GM12872 (cell line): ENCODE measurements at regions not wholly inside any gene's neighbourhood (a gene's known extent, or its start where the extent isn't known, plus 50 kb on each side); places are given as distances from the start of the nearest gene placed in this dataset.

Source experiments
- CTCF ChIP-seq: IDR thresholded peaks from 3 replicates; pipeline ENCODE4 v1.5.1; 2011; ENCODE audit warnings: low read depth, mild to moderate bottlenecking, low read length, moderate library complexity; ENCODE audit not compliant: insufficient read depth

- TF ChIP-seq CTCF, result no peak
Observed at GRCh38 chr21:36602735-36603134, 96.2 kb upstream of the SIM2 start.

- TF ChIP-seq CTCF, result no peak
Observed at GRCh38 chr21:36603221-36603620, 95.7 kb upstream of the SIM2 start.

- no peak for TF ChIP-seq CTCF
Observed at GRCh38 chr21:36605426-36605825, 93.5 kb upstream of the SIM2 start.

GRCh38 chr21:36606287-36606982 lies 92.5 kb upstream of the SIM2 start:
- TF ChIP-seq CTCF, result no peak

- no peak for TF ChIP-seq CTCF
Observed at GRCh38 chr21:36606983-36607325, 92.0 kb upstream of the SIM2 start.

GRCh38 chr21:36608041-36608896 lies 90.6 kb upstream of the SIM2 start:
- no peak for TF ChIP-seq CTCF

- no peak for TF ChIP-seq CTCF
Observed at GRCh38 chr21:36608897-36609225, 90.1 kb upstream of the SIM2 start.
